IMR-90 (cell line): ENCODE measurements at regions not wholly inside any gene's neighbourhood (a gene's known extent, or its start where the extent isn't known, plus 50 kb on each side); places are given as distances from the start of the nearest gene placed in this dataset.

ENCODE experiments used
- ATAC-seq: fragments of 200-7000 bp; cut with Tn5 transposase; 2 replicates; pipeline ENCODE4 v1.9.1; 2020; ENCODE audit warnings: low read depth, mild to moderate bottlenecking, moderate library complexity
- BruUV-seq: library from RNA; stranded (reverse); fragments of 400-500 nt; replicated peaks from 2 replicates; lab custom pipeline; 2021; lab: Mats Ljungman, UMichigan
- CTCF ChIA-PET: fragments of 300-600 bp; formaldehyde crosslinking; extraction: SDS; loops from one replicate; lab custom pipeline; 2021; ENCODE audit warnings: antibody characterized with exemption; lab: Yijun Ruan, JAX
- POLR2A ChIA-PET: fragments of 300-600 bp; sonication (Branson Sonifier 250); formaldehyde crosslinking; loops from one replicate; lab custom pipeline; 2022; ENCODE audit warnings: antibody characterized with exemption; ENCODE audit not compliant: unreplicated experiment; lab: Charles Lee
- DNase-seq: peaks from one replicate; pipeline ENCODE4 v3.0.0; 2013
- H2AFZ ChIP-seq: replicated peaks from 2 replicates; pipeline ENCODE3; 2013; ENCODE audit warnings: low read length, mild to moderate bottlenecking; ENCODE audit not compliant: poor library complexity
- H2AK5ac ChIP-seq: 2 replicates; pipeline ENCODE4 v1.6.1; 2013; ENCODE audit warnings: low read depth, low read length, inconsistent platforms
- H2AK9ac ChIP-seq: replicated peaks from 2 replicates; pipeline ENCODE3; 2013; ENCODE audit warnings: mild to moderate bottlenecking, low read depth, low read length, moderate library complexity; ENCODE audit not compliant: poor library complexity
- H2BK120ac ChIP-seq: 2 replicates; pipeline ENCODE4 v1.6.1; 2013; ENCODE audit warnings: low read depth, low read length, inconsistent platforms
- H2BK15ac ChIP-seq: 3 replicates; pipeline ENCODE4 v1.6.1; 2013; ENCODE audit warnings: low read depth, low read length, inconsistent platforms
- H2BK20ac ChIP-seq: 2 replicates; pipeline ENCODE4 v1.6.1; 2013; ENCODE audit warnings: low read depth, mild to moderate bottlenecking, inconsistent platforms, low read length, moderate library complexity
- H2BK5ac ChIP-seq: 2 replicates; pipeline ENCODE4 v1.6.1; 2013; ENCODE audit warnings: mild to moderate bottlenecking, low read depth, low read length, inconsistent platforms; ENCODE audit not compliant: poor library complexity, severe bottlenecking
- H3K14ac ChIP-seq: replicated peaks from 2 replicates; pipeline ENCODE4 v1.6.1; 2013; ENCODE audit warnings: low read depth, low read length, inconsistent platforms
- H3K18ac ChIP-seq: 2 replicates; pipeline ENCODE4 v1.6.1; 2013; ENCODE audit warnings: low read depth, low read length, control low read depth
- H3K23ac ChIP-seq: 2 replicates; pipeline ENCODE4 v1.6.1; 2013; ENCODE audit warnings: low read depth, low read length, inconsistent platforms
- H3K27ac ChIP-seq: 2 replicates; pipeline ENCODE4 v1.5.1; 2013; ENCODE audit warnings: mild to moderate bottlenecking, control low read depth, low read length; ENCODE audit not compliant: insufficient read depth
- H3K27me3 ChIP-seq: 2 replicates; pipeline ENCODE4 v1.6.1; 2013; ENCODE audit warnings: low read length; ENCODE audit not compliant: control insufficient read depth, insufficient read depth
- H3K36me3 ChIP-seq: 2 replicates; pipeline ENCODE4 v1.6.1; 2013; ENCODE audit warnings: low read length, mixed read lengths; ENCODE audit not compliant: control insufficient read depth, insufficient read depth
- H3K4ac ChIP-seq: 2 replicates; pipeline ENCODE4 v1.6.1; 2013; ENCODE audit warnings: low read depth, low read length, inconsistent platforms
- H3K4me1 ChIP-seq: 2 replicates; pipeline ENCODE4 v1.6.1; 2013; ENCODE audit warnings: low read length, mixed read lengths; ENCODE audit not compliant: control insufficient read depth, insufficient read depth
- H3K4me2 ChIP-seq: 2 replicates; pipeline ENCODE4 v1.6.1; 2013; ENCODE audit warnings: low read depth, mild to moderate bottlenecking, control low read depth, low read length, moderate library complexity
- H3K4me3 ChIP-seq: 2 replicates; pipeline ENCODE4 v1.5.1; 2013; ENCODE audit warnings: low read depth, mild to moderate bottlenecking, control low read depth, low read length, moderate library complexity; ENCODE audit not compliant: insufficient read depth
- H3K56ac ChIP-seq: 2 replicates; pipeline ENCODE4 v1.6.1; 2013; ENCODE audit warnings: low read length, inconsistent platforms; ENCODE audit not compliant: insufficient read depth; ENCODE audit errors: extremely low read depth
- H3K79me1 ChIP-seq, 2 experiments: 2 replicates each; pipeline ENCODE4 v1.6.1; 2013; ENCODE audit warnings: low read length in 2 of 2, inconsistent platforms in 1 of 2, low read depth in 1 of 2
- H3K9ac ChIP-seq: 2 replicates; pipeline ENCODE4 v1.6.1; 2013; ENCODE audit warnings: low read depth, low read length, control low read depth
- H3K9me1 ChIP-seq: 2 replicates; pipeline ENCODE4 v1.6.1; 2013; ENCODE audit warnings: low read length, inconsistent platforms; ENCODE audit not compliant: insufficient read depth
- H3K9me3 ChIP-seq: 2 replicates; pipeline ENCODE4 v1.6.1; 2013; ENCODE audit warnings: low read length; ENCODE audit not compliant: control insufficient read depth, insufficient read depth
- H4K20me1 ChIP-seq: 2 replicates; pipeline ENCODE4 v1.6.1; 2013; ENCODE audit warnings: low read length, inconsistent platforms; ENCODE audit not compliant: insufficient read depth
- H4K5ac ChIP-seq: 2 replicates; pipeline ENCODE4 v1.6.1; 2013; ENCODE audit warnings: mild to moderate bottlenecking, low read depth, low read length, control low read depth
- H4K8ac ChIP-seq, 2 experiments: 2 replicates each; pipeline ENCODE4 v1.6.1; 2013; ENCODE audit warnings: low read depth in 2 of 2, low read length in 2 of 2, control low read depth in 1 of 2, inconsistent platforms in 1 of 2
- H4K91ac ChIP-seq: 2 replicates; pipeline ENCODE4 v1.6.1; 2013; ENCODE audit warnings: low read depth, low read length, inconsistent platforms; ENCODE audit not compliant: insufficient read depth
- BHLHE40 ChIP-seq: fragments of 150-350 bp; IDR thresholded peaks from 2 replicates; pipeline ENCODE4 v1.6.1; 2016; ENCODE audit warnings: mild to moderate bottlenecking, low read depth, low read length
- CEBPB ChIP-seq: IDR thresholded peaks from 2 replicates; pipeline ENCODE4 v1.6.1; 2012; ENCODE audit warnings: low read depth, low read length, improper control_type of control experiment
- CHD1 ChIP-seq: IDR thresholded peaks from 2 replicates; pipeline ENCODE4 v1.6.1; 2012; ENCODE audit warnings: low read depth, low read length, improper control_type of control experiment
- CTCF ChIP-seq: conservative IDR thresholded peaks from 2 replicates; pipeline ENCODE4 v1.5.1; 2012; ENCODE audit warnings: mild to moderate bottlenecking, low read depth, low read length, improper control_type of control experiment
- ELK1 ChIP-seq: fragments of 150-350 bp; IDR thresholded peaks from 2 replicates; pipeline ENCODE4 v1.6.1; 2016; ENCODE audit warnings: low read depth, mild to moderate bottlenecking, low read length, moderate library complexity, borderline replicate concordance
- FOS ChIP-seq: fragments of 150-350 bp; IDR thresholded peaks from 2 replicates; pipeline ENCODE4 v1.6.1; 2016; ENCODE audit warnings: low read depth, low read length
- MAFK ChIP-seq: IDR thresholded peaks from 2 replicates; pipeline ENCODE4 v1.6.1; 2012; ENCODE audit warnings: low read depth, low read length, improper control_type of control experiment
- MAZ ChIP-seq: IDR thresholded peaks from 2 replicates; pipeline ENCODE4 v1.6.1; 2012; ENCODE audit warnings: low read depth, mild to moderate bottlenecking, low read length, improper control_type of control experiment, moderate library complexity, borderline replicate concordance
- MXI1 ChIP-seq: IDR thresholded peaks from 2 replicates; pipeline ENCODE4 v1.6.1; 2012; ENCODE audit warnings: low read depth, mild to moderate bottlenecking, low read length, moderate library complexity, borderline replicate concordance
- NFE2L2 ChIP-seq: fragments of 150-350 bp; IDR thresholded peaks from 2 replicates; pipeline ENCODE4 v1.6.1; 2016; ENCODE audit warnings: low read depth, mild to moderate bottlenecking, low read length
- POLR2A ChIP-seq: IDR thresholded peaks from 2 replicates; pipeline ENCODE4 v1.6.1; 2012; ENCODE audit warnings: mild to moderate bottlenecking, low read depth, low read length
- RAD21 ChIP-seq: IDR thresholded peaks from 2 replicates; pipeline ENCODE4 v1.6.1; 2012; ENCODE audit warnings: low read length, improper control_type of control experiment
- RCOR1 ChIP-seq: IDR thresholded peaks from 2 replicates; pipeline ENCODE4 v1.6.1; 2012; ENCODE audit warnings: mild to moderate bottlenecking, low read length, improper control_type of control experiment; ENCODE audit not compliant: insufficient replicate concordance
- RFX5 ChIP-seq: IDR thresholded peaks from 2 replicates; pipeline ENCODE4 v1.8.0; 2012; ENCODE audit warnings: low read depth, mild to moderate bottlenecking, low read length, moderate library complexity
- SMC3 ChIP-seq: fragments of 150-350 bp; IDR thresholded peaks from 2 replicates; pipeline ENCODE4 v1.6.1; 2016; ENCODE audit warnings: low read depth, mild to moderate bottlenecking, antibody characterized with exemption, low read length, moderate library complexity
- WGBS, 2 experiments: methylation state at CpG; one replicate each; pipeline versions ENCODE4 v1.1.5 to v1.1.7; 2013; ENCODE audit warnings: missing lambda C conversion rate in 2 of 2; ENCODE audit not compliant: insufficient read length in 1 of 2; ENCODE audit errors: extremely low coverage in 2 of 2; 5-methylcytosine and 5-hydroxymethylcytosine counted together
- dilution Hi-C: fragments of 300-500 bp; cut with HindIII; formaldehyde crosslinking; loops from one replicate; pipeline ENCODE4 v1.14.3; 2018; ENCODE audit warnings: low sequenced_read_pairs; ENCODE audit not compliant: unreplicated experiment
- in situ Hi-C: fragments of 300-500 bp; cut with MboI; formaldehyde crosslinking; loops from 3 replicates; pipeline ENCODE4 v1.14.3; 2019; ENCODE audit warnings: low sequenced_read_pairs, inconsistent platforms, mixed read lengths
- intact Hi-C: fragments of 100-400 bp; cut with micrococcal nuclease; formaldehyde crosslinking; loops from 2 replicates; pipeline ENCODE4 v1.10.0; 2022
- TF ChIP-seq, protein P1 (sequence below): fragments of 150-350 bp; IDR thresholded peaks from 2 replicates; pipeline ENCODE4 v1.6.1; 2017; ENCODE audit warnings: mild to moderate bottlenecking, antibody characterized with exemption, low read length, low read depth

DNA sequence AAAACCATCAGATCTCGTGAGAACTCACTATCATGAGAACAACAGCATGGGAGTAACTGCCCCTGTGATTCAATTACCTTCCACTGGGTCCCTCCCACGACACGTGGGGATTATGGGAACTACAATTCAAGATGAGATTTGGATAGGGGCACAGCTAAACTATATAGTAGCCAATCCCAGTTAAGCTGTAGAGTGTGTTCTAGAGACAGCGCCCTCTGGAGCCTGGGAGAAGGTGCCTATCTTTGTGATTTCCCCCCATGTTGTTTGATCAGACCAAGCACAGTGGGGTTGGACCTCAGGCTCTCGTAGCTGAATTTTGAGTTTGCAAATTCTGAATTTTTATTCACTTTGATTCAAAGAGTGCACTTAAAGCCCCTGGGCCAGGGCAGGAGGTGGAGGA is 108.2 kb upstream of the TWIST2 start:
- no peak overlapping the region for H2BK5ac ChIP-seq
- no peak overlapping the region for H2AK5ac ChIP-seq
- H3K4me1 ChIP-seq, result no peaks in the 10 kb centered on the region
- no peaks in the 10 kb centered on the region for H3K36me3 ChIP-seq
- H3K9ac ChIP-seq, result no peak overlapping the region
- H2AK9ac ChIP-seq, result no peak overlapping the region
- H4K20me1 ChIP-seq, result no peaks in the 10 kb centered on the region
- intact Hi-C loops (no loop called here), in situ Hi-C loops (no loop called here), dilution Hi-C loops (no loop called here)
- H3K9me3 ChIP-seq, result no peaks in the 10 kb centered on the region
- H3K4me2 ChIP-seq, result no peak overlapping the region
- no peaks in the 10 kb centered on the region for H3K9me1 ChIP-seq
- H3K4me3 ChIP-seq, result no peak overlapping the region
- H2BK20ac ChIP-seq, result no peak overlapping the region
- no peak overlapping the region for H4K91ac ChIP-seq
- H3K18ac ChIP-seq, result no peak overlapping the region
- H3K56ac ChIP-seq, result no peak overlapping the region
- WGBS, 2 experiments, result no CpG with 5 or more reads among the region's 5 CpGs
- H2BK15ac ChIP-seq, result no peak overlapping the region
- DNase-seq (no peak), ATAC-seq (no peak)
- no peak overlapping the region for H3K14ac ChIP-seq
- no peak overlapping the region for H2BK120ac ChIP-seq
- CTCF ChIA-PET, result no interaction called here
- H3K27me3 ChIP-seq, result peaks cover 9% of the 10 kb centered on the region
- no TSS peak for BruUV-seq
- H3K4ac ChIP-seq, result no peak overlapping the region
- H4K8ac ChIP-seq, result no peak overlapping the region
- no peak overlapping the region for H3K27ac ChIP-seq
- no peak overlapping the region for H2AFZ ChIP-seq
- H3K23ac ChIP-seq, result no peak overlapping the region
- no peak for TF ChIP-seq ELK1
- no peak for TF ChIP-seq SMC3
- no peak for TF ChIP-seq NFE2L2
- no peak for TF ChIP-seq BHLHE40
- TF ChIP-seq POLR2A, result no peak
- TF ChIP-seq FOS, result no peak
- TF ChIP-seq MXI1, result no peak
- no peak for TF ChIP-seq CEBPB
- TF ChIP-seq CHD1, result no peak
- TF ChIP-seq RAD21, result no peak
- TF ChIP-seq, protein P1, sequence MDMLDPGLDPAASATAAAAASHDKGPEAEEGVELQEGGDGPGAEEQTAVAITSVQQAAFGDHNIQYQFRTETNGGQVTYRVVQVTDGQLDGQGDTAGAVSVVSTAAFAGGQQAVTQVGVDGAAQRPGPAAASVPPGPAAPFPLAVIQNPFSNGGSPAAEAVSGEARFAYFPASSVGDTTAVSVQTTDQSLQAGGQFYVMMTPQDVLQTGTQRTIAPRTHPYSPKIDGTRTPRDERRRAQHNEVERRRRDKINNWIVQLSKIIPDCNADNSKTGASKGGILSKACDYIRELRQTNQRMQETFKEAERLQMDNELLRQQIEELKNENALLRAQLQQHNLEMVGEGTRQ, result no peak
- no peak for TF ChIP-seq CTCF
- no peak for TF ChIP-seq MAFK
- no peak for TF ChIP-seq RCOR1
- TF ChIP-seq RFX5, result no peak
- no peak for TF ChIP-seq MAZ
- POLR2A ChIA-PET, result no interaction called here
- H4K5ac ChIP-seq, result no peak overlapping the region
- no peaks in the 10 kb centered on the region for H3K79me1 ChIP-seq
